HFF-Myc (cell line): ENCODE measurements at regions not wholly inside any gene's neighbourhood (a gene's known extent, or its start where the extent isn't known, plus 50 kb on each side); places are given as distances from the start of the nearest gene placed in this dataset.

Source experiments
- DNase-seq: peaks from one replicate; pipeline ENCODE4 v3.0.0-alpha.2; 2011; ENCODE audit warnings: low read depth; ENCODE audit errors: extremely low read depth
- H3K4me3 ChIP-seq: replicated peaks from 2 replicates; pipeline ENCODE4 v1.5.1; 2011; ENCODE audit warnings: low read depth, mild to moderate bottlenecking, control low read depth, low read length
- CTCF ChIP-seq: IDR thresholded peaks from 2 replicates; pipeline ENCODE4 v1.5.1; 2012; ENCODE audit warnings: mild to moderate bottlenecking, low read depth, low read length, control low read depth; ENCODE audit errors: missing control alignments

- TF ChIP-seq CTCF, result no peak
- no peak for DNase-seq
- H3K4me3 ChIP-seq, result no peak overlapping the region
These were observed 90.0 kb upstream of the TSHZ3 start for GRCh38 chr19:31439270-31439573.

GRCh38 chr19:31444931-31445330 is 95.7 kb upstream of the TSHZ3 start:
- no peak for DNase-seq
- no peak for TF ChIP-seq CTCF
- no peak overlapping the region for H3K4me3 ChIP-seq

GRCh38 chr19:31445406-31445805 is 96.2 kb upstream of the TSHZ3 start:
- no peak for TF ChIP-seq CTCF
- H3K4me3 ChIP-seq, result no peak overlapping the region
- no peak for DNase-seq

GRCh38 chr19:31448221-31448657 is 99.0 kb upstream of the TSHZ3 start:
- DNase-seq, result peak; percentile 42
- TF ChIP-seq CTCF, result no peak
- no peak overlapping the region for H3K4me3 ChIP-seq

GRCh38 chr19:31449379-31449778 is 100.1 kb upstream of the TSHZ3 start:
- no peak for DNase-seq
- H3K4me3 ChIP-seq, result no peak overlapping the region
- no peak for TF ChIP-seq CTCF

- H3K4me3 ChIP-seq, result no peak overlapping the region
- DNase-seq, result no peak
- no peak for TF ChIP-seq CTCF
These were observed 101.5 kb upstream of the TSHZ3 start for GRCh38 chr19:31450696-31451095.

GRCh38 chr19:31451686-31452330 is 102.6 kb upstream of the TSHZ3 start:
- H3K4me3 ChIP-seq, result no peak overlapping the region
- no peak for TF ChIP-seq CTCF
- DNase-seq, result no peak
